PC-3 (cell line): ENCODE measurements at regions not wholly inside any gene's neighbourhood (a gene's known extent, or its start where the extent isn't known, plus 50 kb on each side); places are given as distances from the start of the nearest gene placed in this dataset.

ENCODE experiments used
- EZH2 ChIP-seq: fragments of 300-600 bp; sonication (generic); IDR thresholded peaks from one replicate; pipeline ENCODE4 v1.6.1; 2017; ENCODE audit warnings: antibody characterized with exemption, mild to moderate bottlenecking, low read length; ENCODE audit not compliant: unreplicated experiment
- EZH2phosphoT487 ChIP-seq: fragments of 300-600 bp; sonication (generic); IDR thresholded peaks from 2 replicates; pipeline ENCODE4 v1.6.1; 2018; ENCODE audit warnings: mild to moderate bottlenecking, antibody characterized with exemption, low read length, borderline replicate concordance
- TF ChIP-seq, protein P1 (sequence below): fragments of 300-600 bp; sonication (generic); conservative IDR thresholded peaks from 2 replicates; pipeline ENCODE4 v1.5.1; 2017; ENCODE audit warnings: antibody characterized with exemption, low read depth, mild to moderate bottlenecking, low read length

DNA sequence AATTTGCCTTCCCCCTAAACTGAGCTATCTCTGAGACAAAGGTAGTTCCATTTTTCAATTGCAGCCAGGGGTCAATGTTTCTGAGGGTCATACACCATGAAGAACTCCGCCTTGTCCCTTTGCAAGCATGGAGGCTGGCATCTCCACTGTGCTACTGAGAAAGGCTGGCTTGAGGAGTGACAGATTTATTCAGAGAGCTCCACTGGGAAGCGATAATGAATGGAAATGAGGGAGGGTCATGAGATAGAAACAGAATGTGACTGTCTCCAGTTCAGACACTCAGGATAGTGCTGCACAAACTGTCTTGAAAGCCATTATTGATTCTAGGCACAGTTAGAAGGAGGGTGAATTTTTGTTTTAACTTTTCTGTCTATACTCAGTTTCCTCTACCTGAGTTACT lies 197.5 kb downstream of the ZNF326 start:
- TF ChIP-seq EZH2 (no peak), EZH2phosphoT487 (no peak)
- TF ChIP-seq, protein P1, sequence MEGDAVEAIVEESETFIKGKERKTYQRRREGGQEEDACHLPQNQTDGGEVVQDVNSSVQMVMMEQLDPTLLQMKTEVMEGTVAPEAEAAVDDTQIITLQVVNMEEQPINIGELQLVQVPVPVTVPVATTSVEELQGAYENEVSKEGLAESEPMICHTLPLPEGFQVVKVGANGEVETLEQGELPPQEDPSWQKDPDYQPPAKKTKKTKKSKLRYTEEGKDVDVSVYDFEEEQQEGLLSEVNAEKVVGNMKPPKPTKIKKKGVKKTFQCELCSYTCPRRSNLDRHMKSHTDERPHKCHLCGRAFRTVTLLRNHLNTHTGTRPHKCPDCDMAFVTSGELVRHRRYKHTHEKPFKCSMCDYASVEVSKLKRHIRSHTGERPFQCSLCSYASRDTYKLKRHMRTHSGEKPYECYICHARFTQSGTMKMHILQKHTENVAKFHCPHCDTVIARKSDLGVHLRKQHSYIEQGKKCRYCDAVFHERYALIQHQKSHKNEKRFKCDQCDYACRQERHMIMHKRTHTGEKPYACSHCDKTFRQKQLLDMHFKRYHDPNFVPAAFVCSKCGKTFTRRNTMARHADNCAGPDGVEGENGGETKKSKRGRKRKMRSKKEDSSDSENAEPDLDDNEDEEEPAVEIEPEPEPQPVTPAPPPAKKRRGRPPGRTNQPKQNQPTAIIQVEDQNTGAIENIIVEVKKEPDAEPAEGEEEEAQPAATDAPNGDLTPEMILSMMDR: no peak
